ENCODE measurements at regions not wholly inside any gene's neighbourhood (a gene's known extent, or its start where the extent isn't known, plus 50 kb on each side); places are given as distances from the start of the nearest gene placed in this dataset.

DNA sequence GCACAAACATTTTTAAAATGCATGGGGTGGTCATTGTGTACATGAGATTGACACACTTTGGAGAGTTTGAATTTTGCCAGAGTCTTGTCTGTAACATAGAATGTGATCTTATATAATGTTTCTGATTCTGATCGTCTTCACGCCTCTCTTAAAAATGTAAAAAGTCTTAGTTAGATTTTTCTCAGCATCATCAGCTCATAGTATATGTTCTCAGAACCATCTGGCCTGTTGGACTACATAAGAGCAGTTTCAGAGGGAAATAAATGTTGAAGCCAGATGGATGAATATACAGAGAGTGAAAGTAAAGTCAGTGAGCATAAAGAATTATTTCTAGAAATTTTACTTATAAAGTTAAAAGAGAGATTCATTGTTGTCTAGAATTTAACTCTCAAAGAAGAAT is 789.9 kb upstream of the MIR17HG start:
- no peak for TF ChIP-seq CTCF (IDR thresholded peaks at IDR 0.05; ENCODE audit: insufficient read depth, low read length, poor library complexity, severe bottlenecking)
- no peak for TF ChIP-seq EZH2phosphoT487 (conservative IDR thresholded peaks at IDR 0.05; ENCODE audit: low read length)
- no peak overlapping the region for H3K4me2 ChIP-seq (ENCODE audit: low read depth, low read length, poor library complexity, severe bottlenecking)
- H3K27ac ChIP-seq (ENCODE audit: low read depth, low read length): no peak overlapping the region

DNA sequence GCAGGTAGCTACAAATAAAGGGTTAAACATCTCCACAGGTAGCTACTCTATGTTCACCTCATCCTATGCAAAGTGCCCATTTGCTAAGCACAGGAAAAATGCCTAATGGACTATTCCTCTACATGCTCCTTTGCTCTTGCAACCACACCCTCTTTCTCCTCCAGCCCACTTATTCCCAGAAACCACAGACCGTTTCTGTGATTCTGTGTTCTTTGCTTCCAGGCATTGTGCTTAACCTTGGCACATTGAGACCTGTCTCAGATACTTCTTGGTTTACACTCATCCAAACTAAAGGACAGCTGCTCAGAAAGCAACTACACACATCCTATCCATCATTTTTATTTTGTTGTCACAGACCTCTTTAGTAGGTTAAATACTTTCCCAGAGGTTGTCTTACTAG is 785.0 kb upstream of the MIR17HG start:
- no peak overlapping the region for H3K4me2 ChIP-seq (ENCODE audit: low read depth, low read length, poor library complexity, severe bottlenecking)
- TF ChIP-seq CTCF (IDR thresholded peaks at IDR 0.05; ENCODE audit: insufficient read depth, low read length, poor library complexity, severe bottlenecking): no peak
- H3F3A ChIP-seq (ENCODE audit: insufficient read depth): no peaks in the 10 kb centered on the region
- no peaks in the 10 kb centered on the region for H3K27me3 ChIP-seq (ENCODE audit: low read length)
- H3K4me3 ChIP-seq (ENCODE audit: insufficient read depth, low read length, poor library complexity, severe bottlenecking): no peak overlapping the region
- no peak overlapping the region for H2AFZ ChIP-seq (ENCODE audit: low read depth, low read length, severe bottlenecking)
- H3K79me2 ChIP-seq (ENCODE audit: insufficient read depth, low read length): no peaks in the 10 kb centered on the region
- no peaks in the 10 kb centered on the region for H3K36me3 ChIP-seq (ENCODE audit: low read length)
- H3K9ac ChIP-seq (ENCODE audit: low read length): no peak overlapping the region
- no peak overlapping the region for H3K27ac ChIP-seq (ENCODE audit: low read depth, low read length)
- H3K9me3 ChIP-seq (ENCODE audit: insufficient read depth, low read length): no peaks in the 10 kb centered on the region
- no peaks in the 10 kb centered on the region for H3K9me2 ChIP-seq (replicated peaks; ENCODE audit: insufficient read depth, low read length)
- no peaks in the 10 kb centered on the region for H4K20me1 ChIP-seq (ENCODE audit: low read depth, low read length)

More for the DNA sequence above, 789.9 kb upstream of the MIR17HG start:
- H3K79me2 ChIP-seq (ENCODE audit: insufficient read depth, low read length): no peaks in the 10 kb centered on the region
- H4K20me1 ChIP-seq (ENCODE audit: low read depth, low read length): no peaks in the 10 kb centered on the region
- no peaks in the 10 kb centered on the region for H3K27me3 ChIP-seq (ENCODE audit: low read length)
- H3F3A ChIP-seq (ENCODE audit: insufficient read depth): no peaks in the 10 kb centered on the region
- no peaks in the 10 kb centered on the region for H3K9me2 ChIP-seq (replicated peaks; ENCODE audit: insufficient read depth, low read length)
- no peaks in the 10 kb centered on the region for H3K36me3 ChIP-seq (ENCODE audit: low read length)
- H3K9ac ChIP-seq (ENCODE audit: low read length): no peak overlapping the region
- no peak overlapping the region for H2AFZ ChIP-seq (ENCODE audit: low read depth, low read length, severe bottlenecking)
- no peaks in the 10 kb centered on the region; the same call in 1 of the 2 replicates for H3K9me3 ChIP-seq (ENCODE audit: insufficient read depth, low read length)
- H3K4me3 ChIP-seq (ENCODE audit: insufficient read depth, low read length, poor library complexity, severe bottlenecking): no peak overlapping the region

DNA sequence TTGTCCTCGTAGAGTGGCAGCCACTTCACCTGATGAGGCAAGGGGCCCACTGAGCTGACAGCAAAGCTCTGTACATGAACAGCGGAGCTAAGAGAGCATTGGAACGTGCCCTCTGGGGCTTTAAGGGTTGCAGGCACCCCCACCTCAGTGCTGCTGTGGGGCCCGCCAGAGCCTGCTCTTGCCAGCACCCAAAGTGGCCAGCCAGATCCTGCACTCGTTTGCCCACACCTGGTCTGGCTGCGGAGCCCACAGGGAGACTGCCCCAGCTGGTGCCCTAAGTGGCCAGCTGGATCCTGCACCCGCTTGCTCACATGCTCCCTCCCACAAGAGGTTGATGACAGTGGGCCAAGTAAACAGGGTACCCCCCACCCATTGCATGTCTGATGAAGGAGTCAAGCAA is 783.4 kb upstream of the MIR17HG start:
- no peaks in the 10 kb centered on the region for H3K36me3 ChIP-seq (ENCODE audit: low read length)
- no peak overlapping the region for H3K9ac ChIP-seq (ENCODE audit: low read length)
- no peak overlapping the region for H3K4me3 ChIP-seq (ENCODE audit: insufficient read depth, low read length, poor library complexity, severe bottlenecking)
- no peak overlapping the region for H3K27ac ChIP-seq (ENCODE audit: low read depth, low read length)
- H3F3A ChIP-seq (ENCODE audit: insufficient read depth): no peaks in the 10 kb centered on the region
- no peaks in the 10 kb centered on the region for H3K9me3 ChIP-seq (ENCODE audit: insufficient read depth, low read length)
- TF ChIP-seq CTCF (IDR thresholded peaks at IDR 0.05; ENCODE audit: insufficient read depth, low read length, poor library complexity, severe bottlenecking) (no peak), EZH2phosphoT487 (conservative IDR thresholded peaks at IDR 0.05; ENCODE audit: low read length) (no peak)
- H3K9me2 ChIP-seq (replicated peaks; ENCODE audit: insufficient read depth, low read length): no peaks in the 10 kb centered on the region
- no peaks in the 10 kb centered on the region for H4K20me1 ChIP-seq (ENCODE audit: low read depth, low read length)
- no peak overlapping the region for H2AFZ ChIP-seq (ENCODE audit: low read depth, low read length, severe bottlenecking)
- H3K4me2 ChIP-seq (ENCODE audit: low read depth, low read length, poor library complexity, severe bottlenecking): no peak overlapping the region
- no peaks in the 10 kb centered on the region for H3K79me2 ChIP-seq (ENCODE audit: insufficient read depth, low read length)
- no peaks in the 10 kb centered on the region for H3K27me3 ChIP-seq (ENCODE audit: low read length)

DNA sequence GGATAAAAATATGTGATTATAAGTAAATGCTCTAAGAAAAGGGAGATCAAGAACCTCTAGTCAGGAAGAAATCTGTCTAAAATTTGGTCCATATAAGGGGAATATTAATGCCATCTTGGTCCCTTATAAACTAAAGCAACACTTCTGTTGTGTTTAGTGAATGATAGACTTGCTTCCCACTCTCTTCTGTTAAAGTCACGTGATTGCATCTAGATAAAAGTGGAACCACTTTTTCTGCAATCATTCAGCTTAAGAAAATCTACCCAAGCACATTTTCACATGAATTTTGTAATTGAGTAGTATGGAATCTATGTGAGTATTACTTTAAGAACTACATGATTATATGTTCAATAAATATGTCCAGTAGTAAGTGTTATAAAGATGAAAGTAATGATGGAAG is 782.9 kb upstream of the MIR17HG start:
- H3K9ac ChIP-seq (ENCODE audit: low read length): no peak overlapping the region
- no peaks in the 10 kb centered on the region for H3K79me2 ChIP-seq (ENCODE audit: insufficient read depth, low read length)
- no peak overlapping the region for H3K4me2 ChIP-seq (ENCODE audit: low read depth, low read length, poor library complexity, severe bottlenecking)
- H3F3A ChIP-seq (ENCODE audit: insufficient read depth): no peaks in the 10 kb centered on the region
- H2AFZ ChIP-seq (ENCODE audit: low read depth, low read length, severe bottlenecking): no peak overlapping the region
- no peak overlapping the region for H3K4me3 ChIP-seq (ENCODE audit: insufficient read depth, low read length, poor library complexity, severe bottlenecking)
- no peaks in the 10 kb centered on the region for H3K9me2 ChIP-seq (replicated peaks; ENCODE audit: insufficient read depth, low read length)
- TF ChIP-seq CTCF (IDR thresholded peaks at IDR 0.05; ENCODE audit: insufficient read depth, low read length, poor library complexity, severe bottlenecking) (no peak), EZH2phosphoT487 (conservative IDR thresholded peaks at IDR 0.05; ENCODE audit: low read length) (no peak)
- H3K36me3 ChIP-seq (ENCODE audit: low read length): no peaks in the 10 kb centered on the region
- no peaks in the 10 kb centered on the region for H3K27me3 ChIP-seq (ENCODE audit: low read length)
- no peak overlapping the region for H3K27ac ChIP-seq (ENCODE audit: low read depth, low read length)
- H3K9me3 ChIP-seq (ENCODE audit: insufficient read depth, low read length): no peaks in the 10 kb centered on the region
- H4K20me1 ChIP-seq (ENCODE audit: low read depth, low read length): no peaks in the 10 kb centered on the region
